GM12878 (cell line): ENCODE measurements at regions not wholly inside any gene's neighbourhood (a gene's known extent, or its start where the extent isn't known, plus 50 kb on each side); places are given as distances from the start of the nearest gene placed in this dataset.

Experiments
- ATAC-seq: fragments of 200-7000 bp; cut with Tn5 transposase; 3 replicates; pipeline ENCODE4 v1.9.1; 2020; ENCODE audit warnings: mild to moderate bottlenecking, moderate library complexity
- BruUV-seq: library from RNA; stranded (reverse); fragments of 400-500 nt; replicated peaks from 2 replicates; lab custom pipeline; 2021; lab: Mats Ljungman, UMichigan
- CTCF ChIA-PET: fragments of 300-600 bp; sonication (Branson Sonifier 250); formaldehyde crosslinking; extraction: SDS; loops from one replicate; lab custom pipeline; 2021; ENCODE audit warnings: inconsistent platforms; lab: Yijun Ruan, JAX
- POLR2A ChIA-PET: fragments of 350-600 bp; formaldehyde crosslinking; extraction: SDS; loops from one replicate; lab custom pipeline; 2021; ENCODE audit warnings: inconsistent platforms; lab: Charles Lee
- RAD21 ChIA-PET: fragments of 300-600 bp; sonication (Branson Sonifier 250); formaldehyde crosslinking; loops from one replicate; lab custom pipeline; 2023; ENCODE audit warnings: antibody characterized with exemption; ENCODE audit not compliant: unreplicated experiment; lab: Charles Lee
- SMC1A ChIA-PET: fragments of 300-600 bp; sonication (Branson Sonifier 250); formaldehyde crosslinking; loops from one replicate; lab custom pipeline; 2023; ENCODE audit not compliant: unreplicated experiment, uncharacterized antibody; lab: Charles Lee
- DNase-seq: peaks from one replicate; pipeline ENCODE4 v3.0.0-alpha.2; 2011; ENCODE audit warnings: low read depth, low spot score
- FAIRE-seq: peaks from 3 replicates; lab custom pipeline; 2011; peaks lifted over from hg19 to GRCh38; lab: Jason Lieb, UNC
- H2AFZ ChIP-seq: 2 replicates; pipeline ENCODE4 v1.6.0; 2011; ENCODE audit warnings: low read depth, low read length, control low read depth; ENCODE audit not compliant: control insufficient read depth
- H3K27ac ChIP-seq: 2 replicates; pipeline ENCODE4 v1.5.1; 2011; ENCODE audit warnings: control low read depth; ENCODE audit not compliant: control insufficient read depth, insufficient read depth
- H3K27me3 ChIP-seq, 2 experiments: replicated peaks in 1 of 2; 2 replicates each; pipeline versions ENCODE4 v1.6.0 to v1.6.1; 2011; ENCODE audit warnings: low read length in 1 of 2; ENCODE audit not compliant: control insufficient read depth in 2 of 2, insufficient read depth in 2 of 2
- H3K36me3 ChIP-seq, 2 experiments: 2 replicates each; pipeline ENCODE4 v1.5.1; 2011; ENCODE audit warnings: low read length in 1 of 2; ENCODE audit not compliant: control insufficient read depth in 2 of 2, insufficient read depth in 2 of 2
- H3K4me1 ChIP-seq: 2 replicates; pipeline ENCODE4 v1.6.1; 2011; ENCODE audit warnings: mild to moderate bottlenecking, low read length, moderate library complexity, mixed read lengths; ENCODE audit not compliant: control insufficient read depth, insufficient read depth
- H3K4me2 ChIP-seq: 2 replicates; pipeline ENCODE4 v1.6.0; 2011; ENCODE audit warnings: control low read depth; ENCODE audit not compliant: control insufficient read depth, insufficient read depth
- H3K4me3 ChIP-seq: fragments of 200-600 bp; sonication (generic); 2 replicates; pipeline ENCODE4 v1.5.1; 2016
- H3K79me2 ChIP-seq: 2 replicates; pipeline ENCODE4 v1.6.0; 2011; ENCODE audit warnings: low read length; ENCODE audit not compliant: control insufficient read depth, insufficient read depth
- H3K9ac ChIP-seq: 2 replicates; pipeline ENCODE4 v1.8.0; 2011; ENCODE audit warnings: low read length, control low read depth, mixed read lengths; ENCODE audit not compliant: control insufficient read depth, insufficient read depth
- H3K9me3 ChIP-seq: replicated peaks from 3 replicates; pipeline ENCODE4 v1.5.1; 2011; ENCODE audit warnings: mild to moderate bottlenecking, low read length; ENCODE audit not compliant: control insufficient read depth, insufficient read depth
- H4K20me1 ChIP-seq: 2 replicates; pipeline ENCODE4 v1.6.0; 2011; ENCODE audit not compliant: control insufficient read depth, insufficient read depth
- SRF ChIP-seq, 2 experiments: IDR thresholded peaks; 2 replicates each; pipeline ENCODE4 v1.6.1; 2011; ENCODE audit warnings: low read depth in 2 of 2, low read length in 2 of 2, mild to moderate bottlenecking in 1 of 2, moderate library complexity in 1 of 2
- STAT3 ChIP-seq: IDR thresholded peaks from 2 replicates; pipeline ENCODE4 v1.6.1; 2011; ENCODE audit warnings: low read depth, low read length, improper control_type of control experiment
- YBX1 ChIP-seq: fragments of 450-650 bp; IDR thresholded peaks from 2 replicates; pipeline ENCODE4 v1.6.1; 2016; ENCODE audit warnings: antibody characterized with exemption
- in situ Hi-C: fragments of 300-500 bp; cut with MboI; formaldehyde crosslinking; loops from 9 replicates; pipeline ENCODE4 v1.14.3; 2018; ENCODE audit warnings: mixed read lengths
- intact Hi-C: fragments of 100-400 bp; cut with micrococcal nuclease; formaldehyde crosslinking; loops from one replicate; pipeline ENCODE4 v1.14.2; 2022; ENCODE audit not compliant: unreplicated experiment
- TF ChIP-seq, protein P1 (sequence below): IDR thresholded peaks from 2 replicates; pipeline ENCODE4 v1.6.1; 2011; ENCODE audit warnings: borderline replicate concordance, low read depth, mild to moderate bottlenecking, moderate library complexity, mixed read lengths, low read length; ENCODE audit not compliant: insufficient read depth; ENCODE audit errors: extremely low read length
- TF ChIP-seq, protein P2 (sequence below): fragments of 450-650 bp; IDR thresholded peaks from 2 replicates; pipeline ENCODE4 v1.6.1; 2017; ENCODE audit warnings: antibody characterized with exemption, mild to moderate bottlenecking, moderate library complexity
- TF ChIP-seq, protein P3 (sequence below): fragments of 450-650 bp; formaldehyde crosslinking; IDR thresholded peaks from 2 replicates; pipeline ENCODE4 v1.5.0; 2022; ENCODE audit warnings: mild to moderate bottlenecking, missing genetic modification characterization
- TF ChIP-seq, protein P4 (sequence below): fragments of 450-650 bp; IDR thresholded peaks from 2 replicates; pipeline ENCODE4 v1.6.1; 2017; ENCODE audit warnings: mild to moderate bottlenecking, moderate library complexity

DNA sequence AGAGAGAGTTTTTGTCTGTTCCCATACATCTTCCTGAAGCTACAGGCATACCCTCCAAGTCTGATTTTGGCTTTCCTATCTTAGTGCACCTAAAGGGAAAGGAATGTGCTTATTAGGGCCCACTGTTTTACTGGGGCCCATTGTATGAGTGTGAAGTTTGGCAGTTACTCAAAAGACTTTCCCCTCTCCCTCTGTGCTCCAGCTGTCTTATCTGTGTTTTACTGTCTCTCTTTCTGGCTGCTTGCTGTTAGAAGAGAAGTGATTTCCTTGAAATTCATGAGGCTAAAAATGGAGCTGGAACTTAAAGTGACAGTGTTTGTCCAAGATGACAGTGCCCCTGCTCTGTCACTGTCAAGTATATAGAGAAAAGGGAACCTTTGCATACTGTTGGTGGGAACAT is 436.2 kb downstream of the OCA2 start (continued):
- TF ChIP-seq, protein P1, sequence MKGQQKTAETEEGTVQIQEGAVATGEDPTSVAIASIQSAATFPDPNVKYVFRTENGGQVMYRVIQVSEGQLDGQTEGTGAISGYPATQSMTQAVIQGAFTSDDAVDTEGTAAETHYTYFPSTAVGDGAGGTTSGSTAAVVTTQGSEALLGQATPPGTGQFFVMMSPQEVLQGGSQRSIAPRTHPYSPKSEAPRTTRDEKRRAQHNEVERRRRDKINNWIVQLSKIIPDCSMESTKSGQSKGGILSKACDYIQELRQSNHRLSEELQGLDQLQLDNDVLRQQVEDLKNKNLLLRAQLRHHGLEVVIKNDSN, result no peak
- TF ChIP-seq, protein P2, sequence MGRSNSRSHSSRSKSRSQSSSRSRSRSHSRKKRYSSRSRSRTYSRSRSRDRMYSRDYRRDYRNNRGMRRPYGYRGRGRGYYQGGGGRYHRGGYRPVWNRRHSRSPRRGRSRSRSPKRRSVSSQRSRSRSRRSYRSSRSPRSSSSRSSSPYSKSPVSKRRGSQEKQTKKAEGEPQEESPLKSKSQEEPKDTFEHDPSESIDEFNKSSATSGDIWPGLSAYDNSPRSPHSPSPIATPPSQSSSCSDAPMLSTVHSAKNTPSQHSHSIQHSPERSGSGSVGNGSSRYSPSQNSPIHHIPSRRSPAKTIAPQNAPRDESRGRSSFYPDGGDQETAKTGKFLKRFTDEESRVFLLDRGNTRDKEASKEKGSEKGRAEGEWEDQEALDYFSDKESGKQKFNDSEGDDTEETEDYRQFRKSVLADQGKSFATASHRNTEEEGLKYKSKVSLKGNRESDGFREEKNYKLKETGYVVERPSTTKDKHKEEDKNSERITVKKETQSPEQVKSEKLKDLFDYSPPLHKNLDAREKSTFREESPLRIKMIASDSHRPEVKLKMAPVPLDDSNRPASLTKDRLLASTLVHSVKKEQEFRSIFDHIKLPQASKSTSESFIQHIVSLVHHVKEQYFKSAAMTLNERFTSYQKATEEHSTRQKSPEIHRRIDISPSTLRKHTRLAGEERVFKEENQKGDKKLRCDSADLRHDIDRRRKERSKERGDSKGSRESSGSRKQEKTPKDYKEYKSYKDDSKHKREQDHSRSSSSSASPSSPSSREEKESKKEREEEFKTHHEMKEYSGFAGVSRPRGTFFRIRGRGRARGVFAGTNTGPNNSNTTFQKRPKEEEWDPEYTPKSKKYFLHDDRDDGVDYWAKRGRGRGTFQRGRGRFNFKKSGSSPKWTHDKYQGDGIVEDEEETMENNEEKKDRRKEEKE, result no peak

DNA sequence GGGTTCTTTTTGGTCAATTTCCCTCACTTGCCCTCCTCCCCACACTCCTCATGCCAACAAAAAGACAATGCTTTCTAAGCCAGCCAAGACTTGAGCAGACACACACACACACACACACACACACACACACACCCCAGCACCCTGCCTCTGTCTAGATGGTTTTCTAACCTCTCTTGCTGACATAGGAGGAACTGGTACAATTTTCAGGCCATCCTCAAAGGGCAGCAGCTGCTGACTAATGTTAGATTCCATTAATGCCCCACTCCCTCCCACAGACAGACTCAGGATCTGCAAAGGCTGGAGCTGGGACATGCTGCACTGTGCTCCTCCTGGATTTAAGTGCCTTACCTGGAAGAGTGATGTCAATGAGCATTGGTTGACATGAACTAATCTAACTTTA is 438.4 kb downstream of the OCA2 start:
- CTCF ChIA-PET, result no interaction called here
- ATAC-seq (no peak), DNase-seq (no peak), FAIRE-seq (no peak)
- Histone ChIP-seq H3K27ac (no peak overlapping the region), H4K20me1 (no peaks in the 10 kb centered on the region), H3K9ac (no peak overlapping the region), H3K4me1 (no peaks in the 10 kb centered on the region), H3K36me3 (no peaks in the 10 kb centered on the region), H3K4me3 (no peak overlapping the region), H3K79me2 (no peaks in the 10 kb centered on the region), H2AFZ (no peak overlapping the region), H3K27me3 (no peaks in the 10 kb centered on the region), H3K9me3 (no peaks in the 10 kb centered on the region; the same call in 2 of the 3 replicates), H3K4me2 (no peak overlapping the region)
- SMC1A ChIA-PET, result no interaction called here
- TF ChIP-seq SRF (IDR thresholded peaks at IDR 0.05; ENCODE audit: low read depth in 2 of 2, low read length in 2 of 2) (no peak), YBX1 (no peak), STAT3 (no peak)
- TF ChIP-seq, protein P3, sequence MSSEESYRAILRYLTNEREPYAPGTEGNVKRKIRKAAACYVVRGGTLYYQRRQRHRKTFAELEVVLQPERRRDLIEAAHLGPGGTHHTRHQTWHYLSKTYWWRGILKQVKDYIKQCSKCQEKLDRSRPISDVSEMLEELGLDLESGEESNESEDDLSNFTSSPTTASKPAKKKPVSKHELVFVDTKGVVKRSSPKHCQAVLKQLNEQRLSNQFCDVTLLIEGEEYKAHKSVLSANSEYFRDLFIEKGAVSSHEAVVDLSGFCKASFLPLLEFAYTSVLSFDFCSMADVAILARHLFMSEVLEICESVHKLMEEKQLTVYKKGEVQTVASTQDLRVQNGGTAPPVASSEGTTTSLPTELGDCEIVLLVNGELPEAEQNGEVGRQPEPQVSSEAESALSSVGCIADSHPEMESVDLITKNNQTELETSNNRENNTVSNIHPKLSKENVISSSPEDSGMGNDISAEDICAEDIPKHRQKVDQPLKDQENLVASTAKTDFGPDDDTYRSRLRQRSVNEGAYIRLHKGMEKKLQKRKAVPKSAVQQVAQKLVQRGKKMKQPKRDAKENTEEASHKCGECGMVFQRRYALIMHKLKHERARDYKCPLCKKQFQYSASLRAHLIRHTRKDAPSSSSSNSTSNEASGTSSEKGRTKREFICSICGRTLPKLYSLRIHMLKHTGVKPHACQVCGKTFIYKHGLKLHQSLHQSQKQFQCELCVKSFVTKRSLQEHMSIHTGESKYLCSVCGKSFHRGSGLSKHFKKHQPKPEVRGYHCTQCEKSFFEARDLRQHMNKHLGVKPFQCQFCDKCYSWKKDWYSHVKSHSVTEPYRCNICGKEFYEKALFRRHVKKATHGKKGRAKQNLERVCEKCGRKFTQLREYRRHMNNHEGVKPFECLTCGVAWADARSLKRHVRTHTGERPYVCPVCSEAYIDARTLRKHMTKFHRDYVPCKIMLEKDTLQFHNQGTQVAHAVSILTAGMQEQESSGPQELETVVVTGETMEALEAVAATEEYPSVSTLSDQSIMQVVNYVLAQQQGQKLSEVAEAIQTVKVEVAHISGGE (CRISPR knock-in tag), result no peak
- TF ChIP-seq, protein P4, sequence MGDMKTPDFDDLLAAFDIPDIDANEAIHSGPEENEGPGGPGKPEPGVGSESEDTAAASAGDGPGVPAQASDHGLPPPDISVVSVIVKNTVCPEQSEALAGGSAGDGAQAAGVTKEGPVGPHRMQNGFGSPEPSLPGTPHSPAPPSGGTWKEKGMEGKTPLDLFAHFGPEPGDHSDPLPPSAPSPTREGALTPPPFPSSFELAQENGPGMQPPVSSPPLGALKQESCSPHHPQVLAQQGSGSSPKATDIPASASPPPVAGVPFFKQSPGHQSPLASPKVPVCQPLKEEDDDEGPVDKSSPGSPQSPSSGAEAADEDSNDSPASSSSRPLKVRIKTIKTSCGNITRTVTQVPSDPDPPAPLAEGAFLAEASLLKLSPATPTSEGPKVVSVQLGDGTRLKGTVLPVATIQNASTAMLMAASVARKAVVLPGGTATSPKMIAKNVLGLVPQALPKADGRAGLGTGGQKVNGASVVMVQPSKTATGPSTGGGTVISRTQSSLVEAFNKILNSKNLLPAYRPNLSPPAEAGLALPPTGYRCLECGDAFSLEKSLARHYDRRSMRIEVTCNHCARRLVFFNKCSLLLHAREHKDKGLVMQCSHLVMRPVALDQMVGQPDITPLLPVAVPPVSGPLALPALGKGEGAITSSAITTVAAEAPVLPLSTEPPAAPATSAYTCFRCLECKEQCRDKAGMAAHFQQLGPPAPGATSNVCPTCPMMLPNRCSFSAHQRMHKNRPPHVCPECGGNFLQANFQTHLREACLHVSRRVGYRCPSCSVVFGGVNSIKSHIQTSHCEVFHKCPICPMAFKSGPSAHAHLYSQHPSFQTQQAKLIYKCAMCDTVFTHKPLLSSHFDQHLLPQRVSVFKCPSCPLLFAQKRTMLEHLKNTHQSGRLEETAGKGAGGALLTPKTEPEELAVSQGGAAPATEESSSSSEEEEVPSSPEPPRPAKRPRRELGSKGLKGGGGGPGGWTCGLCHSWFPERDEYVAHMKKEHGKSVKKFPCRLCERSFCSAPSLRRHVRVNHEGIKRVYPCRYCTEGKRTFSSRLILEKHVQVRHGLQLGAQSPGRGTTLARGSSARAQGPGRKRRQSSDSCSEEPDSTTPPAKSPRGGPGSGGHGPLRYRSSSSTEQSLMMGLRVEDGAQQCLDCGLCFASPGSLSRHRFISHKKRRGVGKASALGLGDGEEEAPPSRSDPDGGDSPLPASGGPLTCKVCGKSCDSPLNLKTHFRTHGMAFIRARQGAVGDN, result no peak
- POLR2A ChIA-PET, result no interaction called here
- RAD21 ChIA-PET, result no interaction called here
- no TSS peak for BruUV-seq
- intact Hi-C loops, result no loop called here
- in situ Hi-C loops, result no loop called here
